Activated T-helper 9 cell treated with anti-CD3 and anti-CD28 coated beads, Interleukin-2, amount 50 U/mL, for 16 hours (primary cell): ENCODE measurements at regions not wholly inside any gene's neighbourhood (a gene's known extent, or its start where the extent isn't known, plus 50 kb on each side); places are given as distances from the start of the nearest gene placed in this dataset.

Experiments
- DNase-seq: peaks from one replicate; pipeline ENCODE4 v3.0.0-alpha.2; 2020; ENCODE audit warnings: low read depth

DNA sequence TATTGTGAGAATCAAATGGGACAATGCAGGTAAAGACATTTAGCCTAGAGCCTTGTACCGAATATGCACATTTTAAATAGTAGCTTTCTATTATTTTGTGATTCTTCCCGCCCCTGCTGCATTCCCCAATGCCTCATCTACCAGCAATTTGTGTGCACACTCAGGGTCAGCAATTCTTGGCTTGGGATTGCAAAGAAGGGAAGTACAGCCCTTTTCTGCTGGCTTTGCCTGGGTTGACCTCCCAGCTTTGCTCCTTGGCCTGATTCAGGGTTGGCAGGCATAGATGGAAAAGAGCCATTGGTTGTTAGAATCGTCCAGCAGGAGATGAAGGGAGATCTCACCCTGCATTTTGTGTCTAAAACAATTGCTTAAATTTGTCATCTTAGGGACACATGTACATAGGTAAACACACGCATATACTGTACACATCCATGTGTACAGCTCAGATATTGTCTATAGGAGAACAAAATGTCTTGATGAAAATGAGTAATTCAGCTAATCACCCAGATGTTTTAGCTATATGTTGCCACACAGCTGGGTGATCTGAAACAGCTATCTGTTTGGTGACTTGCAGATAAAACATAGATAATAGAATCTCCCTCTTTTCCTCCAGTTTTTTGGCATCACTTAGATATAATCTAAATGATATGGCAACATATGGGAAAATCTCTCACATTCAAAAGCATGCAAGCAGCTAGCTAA lies 340.9 kb upstream of the TBL1XR1 start:
- no peak for DNase-seq

DNA sequence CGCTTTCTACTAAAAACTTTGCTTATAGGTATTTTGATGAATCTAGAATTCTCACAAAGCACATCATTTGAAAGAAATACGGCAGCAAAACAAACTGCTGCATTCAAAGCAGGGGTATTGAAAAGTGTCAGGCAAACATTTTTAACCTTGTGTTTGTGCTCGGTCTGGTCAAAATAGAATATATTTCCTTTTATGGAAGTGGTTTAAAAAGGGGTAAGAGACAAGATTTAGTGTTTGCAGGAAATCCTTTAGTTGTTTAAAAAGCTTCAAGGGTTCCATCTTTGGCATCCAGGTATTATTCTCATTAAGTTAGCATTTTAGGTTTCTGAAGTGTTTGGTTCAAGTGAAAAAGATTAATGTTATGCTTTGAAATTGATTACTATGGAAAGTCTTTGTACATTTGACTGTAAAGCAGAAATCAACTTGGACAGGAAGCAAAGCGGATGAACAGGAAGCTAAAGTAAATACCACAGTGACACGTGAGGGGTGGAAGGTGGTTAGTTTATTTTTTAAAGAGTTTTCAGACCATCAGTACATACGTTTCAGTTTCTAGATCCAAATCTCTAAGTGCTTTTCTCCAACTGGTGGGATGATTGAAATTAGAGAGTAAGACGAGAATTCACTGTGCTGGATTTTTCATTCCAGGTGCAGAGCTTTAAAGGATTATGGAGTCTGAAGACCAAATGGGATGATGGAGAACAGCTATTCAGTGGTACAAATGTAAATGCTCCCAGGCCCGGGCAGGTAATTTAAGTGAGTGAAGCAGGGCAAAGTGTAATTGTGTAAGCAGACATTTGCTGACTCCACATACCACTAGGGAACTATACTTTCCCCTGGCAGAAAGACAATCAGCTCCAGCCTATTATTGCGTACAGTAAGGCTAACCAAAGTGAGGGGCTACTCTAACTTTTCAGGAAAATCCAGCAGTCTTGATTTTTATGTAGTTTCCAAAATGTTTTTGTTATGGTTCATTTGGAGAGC lies 341.8 kb upstream of the TBL1XR1 start:
- no peak for DNase-seq

DNA sequence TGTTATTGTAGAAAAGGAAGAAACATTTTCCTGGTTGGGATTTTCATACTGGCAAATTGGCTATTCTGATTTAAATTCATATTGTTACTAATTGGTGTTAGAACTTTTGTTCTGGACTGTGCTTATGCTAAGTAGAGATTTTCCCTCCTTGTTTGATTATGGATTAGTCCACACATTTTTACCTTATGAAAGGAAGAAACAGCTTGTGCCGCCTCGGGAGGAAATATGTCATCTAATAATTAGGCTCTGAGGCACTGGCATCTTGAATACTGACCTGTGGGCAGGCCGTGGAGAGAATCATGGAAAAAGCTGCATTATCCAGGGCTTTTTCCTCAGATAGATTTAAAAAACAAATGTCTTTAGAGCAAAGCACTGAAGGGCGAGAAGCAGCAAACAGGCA lies 344.3 kb upstream of the TBL1XR1 start:
- DNase-seq: no peak

DNA sequence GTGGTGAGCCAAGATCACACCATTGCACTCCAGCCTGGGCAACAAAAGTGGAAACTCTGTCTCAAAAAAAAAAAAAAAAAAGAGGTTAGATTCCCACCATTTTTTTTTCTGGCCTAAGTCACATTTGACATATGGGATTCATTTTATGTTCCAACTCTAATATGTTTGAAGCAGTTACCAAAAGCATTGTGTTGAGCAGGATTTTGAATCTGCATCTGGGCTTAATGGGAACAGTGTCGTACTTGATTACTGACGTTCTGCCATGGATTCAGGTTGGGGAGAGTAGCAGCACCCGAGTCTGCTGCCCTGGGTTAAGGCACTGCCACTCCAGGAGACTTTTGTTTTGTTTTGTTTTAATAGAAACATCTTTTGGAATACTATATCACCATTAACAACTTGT lies 348.7 kb upstream of the TBL1XR1 start:
- no peak for DNase-seq

DNA sequence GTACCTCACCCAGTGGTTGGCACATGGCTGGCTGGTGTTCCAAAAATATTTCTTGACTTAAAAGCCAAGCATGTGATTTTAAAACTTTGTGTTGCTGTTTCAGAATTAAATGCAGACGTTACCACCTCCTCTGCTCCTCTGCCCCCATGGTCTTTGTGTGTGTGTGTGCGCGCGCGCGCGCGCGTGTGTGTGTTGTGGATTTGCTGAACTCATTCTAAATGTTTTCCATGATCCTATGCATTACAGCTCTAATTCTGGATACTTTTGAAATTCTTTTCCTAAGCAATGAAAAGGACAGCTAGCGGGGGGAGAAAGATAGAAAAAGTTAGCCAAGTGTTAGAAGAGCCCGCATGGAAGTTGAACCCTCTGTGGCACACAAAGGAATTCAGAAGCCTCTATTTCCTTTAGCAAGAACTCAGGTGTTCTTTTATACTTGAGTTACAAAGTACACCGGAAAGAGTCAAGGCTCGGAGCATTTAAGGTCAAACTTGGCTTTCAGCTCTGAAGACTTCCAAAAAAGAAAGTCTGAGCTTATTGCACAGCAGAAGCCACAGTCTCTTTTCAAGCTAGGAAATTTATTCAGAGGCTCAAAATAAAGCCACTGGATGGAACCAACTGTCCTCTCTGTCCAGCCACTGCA lies 350.5 kb upstream of the TBL1XR1 start:
- DNase-seq: no peak

DNA sequence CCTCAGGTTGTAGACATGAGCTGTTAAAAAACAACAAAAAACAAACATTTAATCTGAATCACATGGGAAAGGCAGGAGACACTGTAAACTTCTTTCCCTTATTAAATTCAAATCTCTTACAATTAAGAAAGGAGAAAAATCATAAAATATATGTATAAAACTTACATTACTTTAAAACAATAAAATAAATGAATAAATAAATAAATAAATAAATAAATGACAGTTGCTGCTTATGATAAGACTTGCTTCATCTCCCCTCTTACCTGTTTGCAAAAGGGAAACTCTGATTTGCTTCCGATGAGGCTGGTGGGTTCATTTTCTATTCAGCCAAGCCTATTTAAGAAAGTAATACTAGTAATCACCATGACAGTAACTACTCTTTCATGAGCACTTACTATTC lies 353.4 kb upstream of the TBL1XR1 start:
- DNase-seq: no peak

DNA sequence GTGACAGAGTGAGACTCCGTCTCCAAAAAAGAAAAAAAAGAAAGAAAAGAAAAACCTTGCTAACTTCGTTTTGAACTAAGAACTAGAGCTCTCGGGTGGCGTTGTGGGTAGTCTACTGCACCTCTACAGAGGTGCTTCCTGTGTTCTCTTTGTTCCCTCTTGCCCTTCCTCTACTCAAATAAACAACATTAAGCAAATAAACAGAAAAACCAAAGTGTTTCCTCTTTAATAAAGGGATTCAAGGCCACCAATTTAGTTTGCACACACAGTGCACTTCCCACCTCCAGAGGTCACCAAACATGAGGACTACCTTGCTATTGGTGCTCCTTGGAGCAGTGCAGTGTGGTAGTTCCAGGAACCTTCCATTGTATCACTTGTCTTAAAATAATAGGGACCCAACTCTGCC lies 354.2 kb upstream of the TBL1XR1 start:
- DNase-seq: no peak

DNA sequence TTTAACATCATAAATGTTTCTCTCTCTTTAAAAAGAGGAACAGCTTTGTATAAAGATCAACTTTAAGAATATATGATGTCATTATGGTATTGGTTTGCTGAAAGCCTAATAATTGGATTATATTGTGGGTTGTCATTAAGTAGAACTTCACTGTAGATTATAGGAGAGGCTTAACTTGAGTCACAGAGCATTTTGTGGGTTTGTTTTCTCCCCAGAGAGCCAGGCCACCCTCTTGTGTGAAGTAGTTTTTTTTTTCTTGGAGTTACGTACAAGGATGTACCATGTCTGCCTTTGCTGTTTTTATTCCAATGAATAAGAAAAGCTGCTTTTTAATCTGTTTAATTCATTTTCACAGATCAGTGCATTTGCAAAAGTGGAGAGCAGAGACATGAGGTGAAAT lies 354.8 kb upstream of the TBL1XR1 start:
- DNase-seq: no peak

DNA sequence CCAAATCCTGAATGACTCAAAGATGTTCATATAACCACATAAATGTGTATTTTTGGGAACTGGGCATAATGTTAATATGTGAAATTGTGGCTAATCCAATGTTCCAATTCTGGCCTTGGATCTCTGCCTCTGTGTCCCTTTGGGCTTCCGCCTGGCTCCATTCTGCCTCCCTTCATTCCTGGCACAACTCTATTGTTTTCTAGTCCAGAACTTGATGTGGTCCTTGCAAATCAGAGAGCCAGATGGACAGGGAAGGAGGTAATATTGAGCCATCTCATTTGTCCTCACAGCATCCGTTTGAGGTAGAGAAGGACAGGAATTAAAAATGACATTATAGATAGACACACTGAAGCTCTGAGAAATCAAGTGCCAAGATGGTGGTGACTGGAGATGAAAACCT lies 355.7 kb upstream of the TBL1XR1 start:
- DNase-seq: no peak

DNA sequence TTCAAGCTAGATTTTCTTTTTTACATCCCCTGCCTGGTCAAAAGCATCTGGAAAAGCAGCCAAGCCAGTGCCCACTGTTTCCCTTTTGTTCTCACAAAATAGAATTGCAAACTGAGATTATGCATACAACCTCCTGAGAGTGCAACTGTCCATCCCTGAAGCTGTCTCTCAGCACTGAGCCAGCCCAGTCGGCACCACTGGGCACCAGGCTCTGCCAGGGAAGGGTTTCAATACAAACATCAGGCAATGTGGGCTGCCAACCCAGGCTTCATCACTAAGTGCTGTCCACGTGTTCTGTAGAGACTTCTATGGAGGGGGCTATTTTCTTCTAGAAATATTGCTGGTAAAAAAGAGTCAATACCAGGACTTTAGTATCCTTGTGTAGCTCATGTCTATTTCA lies 356.3 kb upstream of the TBL1XR1 start:
- no peak for DNase-seq

DNA sequence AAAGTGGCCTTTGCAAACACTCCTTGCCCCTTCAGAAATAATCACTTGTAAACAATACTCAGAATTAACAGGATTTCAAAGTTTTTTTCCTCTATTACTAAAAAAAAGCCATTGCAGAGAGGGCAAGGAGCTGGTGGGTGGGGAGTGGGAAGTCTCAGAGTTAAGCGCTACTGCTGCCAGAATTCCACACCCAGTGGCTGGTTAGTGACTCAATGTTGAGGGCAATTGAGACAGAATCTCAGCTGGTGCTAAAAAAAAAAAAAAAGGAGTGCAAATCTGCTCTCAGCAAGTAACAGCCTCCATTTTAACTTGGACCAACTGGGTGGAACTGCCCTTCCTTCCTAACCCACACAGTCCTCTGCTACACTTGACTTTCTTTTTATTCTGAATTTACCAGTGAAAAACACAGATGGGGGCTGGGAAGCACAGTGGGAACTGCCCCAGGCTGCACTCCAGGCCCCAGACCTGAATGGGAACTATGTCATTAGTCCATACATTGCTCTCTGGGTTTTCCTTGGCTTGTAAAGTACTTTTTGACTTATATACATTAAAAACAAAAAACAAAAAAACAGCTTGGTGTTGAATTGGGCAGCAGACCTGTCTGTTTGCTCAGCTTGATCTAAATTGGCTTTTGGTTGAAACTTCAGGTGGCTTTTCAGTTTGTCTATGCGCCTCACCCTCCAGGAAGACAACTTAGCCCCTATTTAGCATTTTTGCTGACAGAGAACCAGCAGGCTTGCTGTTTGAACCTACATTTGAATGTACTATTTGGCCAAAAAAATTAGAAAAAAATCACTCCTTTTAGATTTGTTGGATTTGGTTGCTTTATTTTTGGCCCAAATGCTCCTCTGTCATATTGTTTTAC lies 357.8 kb upstream of the TBL1XR1 start:
- no peak for DNase-seq

DNA sequence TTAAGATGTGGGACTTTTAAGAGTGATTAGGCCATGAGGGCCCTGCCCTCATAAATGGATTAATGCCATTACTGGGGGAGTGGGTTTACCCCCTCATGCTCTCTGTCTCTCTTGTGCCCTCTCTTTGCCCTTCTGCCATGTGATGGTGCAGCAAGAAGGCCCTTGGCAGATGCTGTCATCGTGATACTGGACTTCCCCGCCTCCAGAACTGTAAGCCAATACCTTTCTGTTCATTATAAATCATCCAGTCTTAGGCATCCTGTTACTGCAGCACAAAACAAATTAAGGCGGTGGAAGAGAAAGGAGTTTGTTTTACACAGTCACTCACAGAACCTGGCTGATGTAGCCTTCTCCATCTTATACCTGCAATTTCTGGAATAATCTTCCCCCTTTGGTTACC lies 360.3 kb upstream of the TBL1XR1 start:
- no peak for DNase-seq

DNA sequence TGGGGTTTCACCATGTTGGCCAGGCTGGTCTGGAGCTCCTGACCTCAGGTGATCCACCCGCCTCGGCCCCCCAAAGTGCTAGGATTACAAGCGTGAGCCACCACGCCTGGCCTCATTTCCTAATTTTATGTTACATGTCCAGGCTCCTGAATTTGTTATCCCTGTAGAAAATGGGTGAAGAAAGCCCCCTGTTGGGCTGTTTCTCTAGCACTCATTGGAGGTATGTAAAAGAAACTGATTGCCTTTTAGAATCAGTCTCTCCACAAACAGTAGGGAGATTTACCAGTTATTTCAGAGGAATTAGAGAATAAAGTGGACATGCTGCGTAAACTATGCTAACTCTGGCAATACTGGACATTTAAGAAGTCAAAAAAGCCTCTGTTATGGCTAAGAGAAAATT lies 364.1 kb upstream of the TBL1XR1 start:
- no peak for DNase-seq

DNA sequence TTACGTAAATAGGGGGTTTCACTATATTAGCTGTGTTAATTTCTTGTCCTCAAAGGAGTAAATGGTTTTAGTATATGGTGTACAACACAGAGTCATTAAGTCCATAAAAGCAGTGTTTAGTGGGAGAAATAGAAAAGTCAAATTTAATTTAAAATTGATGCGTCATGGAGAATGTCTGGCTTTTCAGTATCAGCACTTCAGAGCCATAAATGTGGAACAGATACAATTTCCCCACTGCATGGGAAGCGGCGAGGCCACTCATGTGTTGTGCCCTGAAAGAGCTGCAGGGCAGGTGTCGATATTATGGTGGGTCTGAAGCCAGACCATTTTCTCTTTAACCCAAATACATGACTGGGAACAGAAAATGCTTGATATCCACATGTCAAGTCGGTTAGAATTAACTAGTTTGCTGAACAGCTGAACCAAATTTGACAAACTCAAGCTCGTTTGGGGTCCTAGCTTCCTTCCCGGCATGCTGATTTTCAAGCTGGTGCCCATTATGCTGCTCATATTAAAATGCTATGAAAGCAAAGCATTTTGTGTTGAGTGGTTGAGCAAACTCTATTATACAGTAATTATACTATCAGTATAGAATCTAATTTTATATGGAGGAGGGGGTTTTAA lies 364.6 kb upstream of the TBL1XR1 start:
- no peak for DNase-seq

DNA sequence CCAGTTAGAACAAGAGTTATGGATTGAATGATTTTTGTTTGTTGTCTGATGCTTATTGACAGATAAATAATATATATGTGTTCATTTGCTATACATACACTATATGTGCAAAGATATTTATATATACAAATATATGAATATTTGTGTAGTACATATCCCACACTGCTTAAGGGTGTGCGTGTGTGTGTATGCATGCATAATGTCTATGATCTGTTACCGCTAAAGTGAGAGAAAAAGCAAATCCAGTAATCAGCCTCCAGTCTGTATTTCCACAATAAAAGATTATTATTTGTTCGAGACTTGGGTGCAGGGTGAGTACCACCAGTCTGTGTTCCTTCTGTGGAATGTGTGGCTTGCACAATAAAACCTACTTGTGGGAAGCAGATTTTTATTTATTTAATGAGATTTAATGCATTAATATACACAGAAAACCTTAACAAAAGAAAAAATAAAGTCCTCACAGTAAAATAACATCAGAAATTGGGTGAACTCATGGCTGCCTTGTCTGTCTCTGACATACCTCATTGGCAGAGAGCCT lies 366.0 kb upstream of the TBL1XR1 start:
- DNase-seq: no peak

DNA sequence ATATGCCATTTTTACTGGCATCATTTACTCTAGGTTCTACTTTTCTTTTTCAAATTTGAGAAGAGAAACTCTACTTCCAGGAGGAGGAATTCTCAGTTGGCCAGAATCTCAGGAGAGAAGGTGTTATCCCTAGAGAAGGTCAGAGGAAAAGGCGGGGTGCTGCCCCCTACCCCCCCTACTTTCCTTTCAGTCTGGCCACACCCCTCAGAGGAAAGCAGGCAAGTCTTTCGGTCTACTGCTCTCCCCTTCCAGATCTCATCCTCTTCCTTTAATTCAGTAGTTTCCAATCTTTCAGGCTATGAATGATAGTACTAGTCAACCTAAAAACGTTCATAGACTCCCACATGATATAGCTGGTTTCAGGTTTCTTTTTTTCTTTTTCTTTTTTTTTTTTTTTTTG lies 366.5 kb upstream of the TBL1XR1 start:
- no peak for DNase-seq

DNA sequence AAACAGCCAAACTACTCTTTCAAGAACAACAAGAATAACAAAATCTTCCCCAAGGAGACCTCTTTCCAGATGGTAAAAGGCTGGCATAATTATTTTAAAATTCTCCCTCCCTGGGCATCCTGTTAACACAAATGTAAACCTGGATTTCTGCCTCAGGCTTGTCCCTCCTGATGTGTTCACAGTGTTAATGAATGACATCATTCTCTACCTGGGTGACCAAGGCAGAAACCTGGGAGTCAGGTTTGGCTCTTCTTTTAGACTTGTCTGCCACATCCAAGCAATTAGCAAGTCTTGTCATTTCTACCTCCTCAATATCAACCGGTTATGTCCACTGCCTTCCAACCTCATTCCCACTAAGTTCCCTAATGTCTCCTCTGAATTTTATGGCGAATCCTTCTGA lies 368.7 kb upstream of the TBL1XR1 start:
- no peak for DNase-seq

DNA sequence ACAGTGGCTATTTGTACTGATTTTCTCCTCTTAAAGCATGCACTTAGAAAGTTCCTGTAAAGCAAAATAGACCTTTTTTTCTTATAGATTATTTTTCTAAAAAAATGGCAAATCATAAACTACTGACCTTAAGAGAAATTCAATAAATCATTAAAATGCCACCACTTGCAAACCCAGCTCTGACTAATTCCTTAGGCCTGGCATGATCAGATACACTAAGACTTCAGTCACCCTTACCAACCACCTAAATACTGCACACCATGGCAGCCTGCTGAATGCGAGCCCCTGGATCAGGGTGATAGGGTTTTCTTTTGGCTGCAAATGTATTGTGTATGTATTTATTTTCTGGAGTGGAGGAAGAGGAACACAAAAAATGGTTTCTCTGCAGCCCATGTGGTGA lies 370.6 kb upstream of the TBL1XR1 start:
- DNase-seq: no peak

DNA sequence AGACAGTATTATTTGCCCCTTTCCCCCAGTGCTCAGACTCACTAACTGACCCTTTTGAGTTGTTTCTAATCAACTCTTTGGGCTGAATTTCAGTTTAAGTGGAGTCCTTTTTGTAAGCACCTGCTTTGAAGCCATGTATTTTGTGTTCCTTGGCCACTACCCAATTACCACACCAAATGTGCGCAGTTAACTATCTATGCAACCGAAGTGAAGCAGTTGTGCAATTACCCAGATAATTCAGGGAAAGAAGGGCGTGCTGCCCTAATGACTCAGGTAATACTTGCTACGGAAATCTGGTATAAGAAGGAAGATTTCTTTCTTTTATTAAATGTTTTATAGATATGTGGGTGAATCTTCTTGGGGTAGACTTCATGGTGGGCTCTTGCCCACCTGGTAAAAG lies 371.9 kb upstream of the TBL1XR1 start:
- no peak for DNase-seq

DNA sequence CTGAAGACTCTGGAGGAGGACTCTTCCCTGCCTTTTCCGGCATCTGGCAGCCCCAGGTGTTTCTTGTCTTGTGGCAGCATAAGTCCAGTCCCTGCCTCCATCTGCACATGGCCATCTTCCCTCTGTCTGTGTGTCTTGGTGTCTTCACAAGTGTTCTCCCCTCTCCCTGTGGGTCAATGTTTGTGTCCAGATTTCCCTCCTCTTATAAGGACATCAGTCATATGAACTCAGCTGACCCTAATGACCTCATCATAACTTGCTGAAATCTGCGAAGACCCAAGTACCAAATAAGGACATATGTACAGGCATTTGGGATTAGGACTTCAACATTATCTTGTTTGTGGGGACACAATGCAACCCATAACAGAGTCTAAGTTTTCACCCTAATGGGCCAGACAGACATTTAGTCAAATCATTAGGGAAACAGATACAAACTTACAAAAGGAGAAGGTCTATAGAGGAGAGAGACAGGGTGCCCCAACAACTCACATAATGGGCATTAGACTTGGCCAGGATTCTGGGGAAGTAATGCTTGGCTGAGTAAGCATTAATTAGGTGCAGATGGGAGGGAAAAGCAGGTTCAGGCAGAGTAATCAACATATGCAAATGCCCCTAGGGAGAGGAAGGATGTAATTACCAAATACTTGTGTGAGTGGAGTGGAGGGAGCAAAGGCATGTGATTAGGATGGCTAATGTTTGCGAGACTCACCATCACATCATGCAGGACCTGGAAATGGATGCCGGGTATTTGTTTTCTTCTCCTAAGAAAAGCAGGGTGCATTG lies 372.8 kb upstream of the TBL1XR1 start:
- DNase-seq: no peak
